Head of caudate nucleus (tissue), 42 donors: ENCODE measurements at regions not wholly inside any gene's neighbourhood (a gene's known extent, or its start where the extent isn't known, plus 50 kb on each side); places are given as distances from the start of the nearest gene placed in this dataset.
A peak's percentile ranks its signal among the peaks of the same experiment; 100 is the strongest.
"Not testable (repeated sequence)": the region's sequence is repeated elsewhere in the genome, so short reads cannot be mapped to it uniquely, and the experiment has no call there.

Source experiments
- DNase-seq, 42 donors: peaks; one replicate each; pipeline versions ENCODE4 v3.0.0 to v3.0.0-alpha.2; 2020 to 2021; ENCODE audit warnings: mixed read lengths in 7 of 42
- intact Hi-C: fragments of 100-400 bp; cut with DNase I; formaldehyde crosslinking; loops from one replicate; pipeline ENCODE4 v1.15.0; 2022

GRCh38 chrX:75873993-75874392 lies 88.9 kb upstream of the MAGEE2 start:
- no peak for DNase-seq
- intact Hi-C loops: no loop called here

GRCh38 chrX:75883446-75883845 lies 98.4 kb upstream of the MAGEE2 start:
- intact Hi-C loops: no loop called here

GRCh38 chrX:75887833-75888232 lies 102.8 kb upstream of the MAGEE2 start:
- intact Hi-C loops: no loop called here
- no peak for DNase-seq

More at GRCh38 chrX:75883446-75883845, 98.4 kb upstream of the MAGEE2 start:
- DNase-seq: no peak

- no peak for DNase-seq
- intact Hi-C loops: no loop called here
Observed at GRCh38 chrX:75892749-75893148, 107.7 kb upstream of the MAGEE2 start.

- intact Hi-C loops: no loop called here
- no peak for DNase-seq
Observed at GRCh38 chrX:75893281-75893680, 108.2 kb upstream of the MAGEE2 start.

- intact Hi-C loops: no loop called here
- DNase-seq: no peak
Observed at GRCh38 chrX:75911716-75912115, 126.7 kb upstream of the MAGEE2 start.

- no peak for DNase-seq
- intact Hi-C loops: no loop called here
Observed at GRCh38 chrX:75957107-75957610, 172.1 kb upstream of the MAGEE2 start.

- DNase-seq, intact Hi-C loops: not testable (repeated sequence)
Observed at GRCh38 chrX:75961321-75961720, 176.3 kb upstream of the MAGEE2 start.

GRCh38 chrX:75963774-75964173 lies 178.7 kb upstream of the MAGEE2 start:
- intact Hi-C loops: no loop called here
- no peak for DNase-seq

- intact Hi-C loops: no loop called here
- DNase-seq: no peak
Observed at GRCh38 chrX:75968293-75968692, 183.2 kb upstream of the MAGEE2 start.

GRCh38 chrX:75986976-75987375 lies 185.9 kb upstream of the PBDC1 start:
- peak in 1 of 42 donors; percentile 34 for DNase-seq
- intact Hi-C loops: no loop called here

GRCh38 chrX:75989806-75990590 lies 182.9 kb upstream of the PBDC1 start:
- intact Hi-C loops: no loop called here
- DNase-seq: no peak

- no peak for DNase-seq
- intact Hi-C loops: no loop called here
Observed at GRCh38 chrX:75997692-75998091, 175.2 kb upstream of the PBDC1 start.

- intact Hi-C loops: no loop called here
- DNase-seq: no peak
Observed at GRCh38 chrX:76014321-76014720, 158.5 kb upstream of the PBDC1 start.

GRCh38 chrX:76026292-76026691 lies 146.6 kb upstream of the PBDC1 start:
- intact Hi-C loops: no loop called here
- DNase-seq: no peak

- DNase-seq: no peak
- intact Hi-C loops: no loop called here
Observed at GRCh38 chrX:76026751-76027150, 146.1 kb upstream of the PBDC1 start.

- no peak for DNase-seq
Observed at GRCh38 chrX:76029385-76029784, 143.5 kb upstream of the PBDC1 start.

GRCh38 chrX:76064825-76065224 lies 108.0 kb upstream of the PBDC1 start:
- DNase-seq: no peak
- intact Hi-C loops: no loop called here

More at GRCh38 chrX:76029385-76029784, 143.5 kb upstream of the PBDC1 start:
- intact Hi-C loops: no loop called here

- intact Hi-C loops: no loop called here
- DNase-seq: no peak
Observed at GRCh38 chrX:76076124-76076523, 96.7 kb upstream of the PBDC1 start.

- intact Hi-C loops: no loop called here
- DNase-seq: no peak
Observed at GRCh38 chrX:76109654-76110053, 63.2 kb upstream of the PBDC1 start.
